Uterus (tissue), 3 donors: ENCODE measurements at regions not wholly inside any gene's neighbourhood (a gene's known extent, or its start where the extent isn't known, plus 50 kb on each side); places are given as distances from the start of the nearest gene placed in this dataset.

Source experiments
- DNase-seq, 2 donors: peaks; one replicate each; pipeline ENCODE4 v3.0.0-alpha.2; 2019 to 2020
- H3K27ac ChIP-seq, 2 donors: fragments of 200-600 bp; sonication (generic); 1 replicate in 1 of 2; 2 replicates in 1 of 2; pipeline ENCODE4 v1.5.1; 2016 to 2018
- H3K27me3 ChIP-seq, 2 donors: fragments of 200-600 bp; sonication (generic); one replicate each; pipeline ENCODE4 v1.5.1; 2018 to 2019; ENCODE audit warnings: control low read depth in 1 of 2
- H3K36me3 ChIP-seq, 2 donors: fragments of 200-600 bp; sonication (generic); one replicate each; pipeline ENCODE4 v1.5.1; 2019; ENCODE audit warnings: control low read depth in 1 of 2
- H3K4me1 ChIP-seq, 2 donors: fragments of 200-600 bp; sonication (generic); one replicate each; pipeline ENCODE4 v1.5.1; 2018 to 2019; ENCODE audit warnings: control low read depth in 1 of 2
- H3K4me3 ChIP-seq, 2 donors: fragments of 200-600 bp; sonication (generic); 1 replicate in 1 of 2; 2 replicates in 1 of 2; pipeline ENCODE4 v1.5.1; 2018 to 2019; ENCODE audit warnings: mild to moderate bottlenecking in 1 of 2
- H3K9me3 ChIP-seq, 2 donors: fragments of 200-600 bp; sonication (generic); one replicate each; pipeline ENCODE4 v1.5.1; 2019; ENCODE audit warnings: control low read depth in 1 of 2
- POLR2A ChIP-seq, 2 donors: fragments of 450-650 bp; IDR thresholded peaks; one replicate each; pipeline ENCODE4 v1.6.1; 2016; ENCODE audit warnings: antibody characterized with exemption in 2 of 2, mild to moderate bottlenecking in 1 of 2, moderate library complexity in 1 of 2
- intact Hi-C: fragments of 100-400 bp; cut with DNase I; formaldehyde crosslinking; loops from one replicate; pipeline ENCODE4 v1.15.1; 2023; ENCODE audit warnings: low total_unique reads
- TF ChIP-seq, protein P1 (sequence below), 4 experiments: fragments of 200-600 bp in 2 of 4; fragments of 450-650 bp in 2 of 4; sonication (generic) in 2 of 4; IDR thresholded peaks; one replicate each; pipeline ENCODE4 v1.5.1; 2016 to 2019; ENCODE audit warnings: antibody characterized with exemption in 4 of 4, mild to moderate bottlenecking in 2 of 4, moderate library complexity in 1 of 4
- donor health status: DM: yes; HTN: yes; CAD: no.

DNA sequence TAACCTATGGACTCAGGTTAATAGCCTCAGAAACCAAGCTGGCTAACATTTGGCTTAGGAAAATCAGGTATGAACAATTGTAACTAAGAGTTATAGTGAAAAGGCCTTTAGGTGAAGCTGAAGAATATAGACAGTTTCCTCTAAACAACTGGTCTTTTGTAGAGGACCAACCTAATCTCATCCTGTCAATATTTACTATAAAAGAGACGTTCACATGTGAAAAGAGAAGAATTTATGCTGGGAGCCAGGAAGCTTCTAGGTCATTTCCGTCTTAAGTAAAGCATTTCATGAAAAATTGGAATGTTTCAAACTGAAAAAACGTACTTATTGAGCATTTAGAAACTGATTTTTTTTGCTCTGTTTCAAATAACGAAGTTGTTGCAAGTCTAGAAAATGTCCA is 764.3 kb upstream of the GOLIM4 start:
- Histone ChIP-seq H3K4me3 (no peak overlapping the region), H3K4me1 (no peaks in the 10 kb centered on the region), H3K27ac (no peak overlapping the region), H3K9me3 (no peaks in the 10 kb centered on the region), H3K36me3 (no peaks in the 10 kb centered on the region), H3K27me3 (no peaks in the 10 kb centered on the region)
- no peak for DNase-seq
- intact Hi-C loops = no loop called here
- TF ChIP-seq, protein P1, sequence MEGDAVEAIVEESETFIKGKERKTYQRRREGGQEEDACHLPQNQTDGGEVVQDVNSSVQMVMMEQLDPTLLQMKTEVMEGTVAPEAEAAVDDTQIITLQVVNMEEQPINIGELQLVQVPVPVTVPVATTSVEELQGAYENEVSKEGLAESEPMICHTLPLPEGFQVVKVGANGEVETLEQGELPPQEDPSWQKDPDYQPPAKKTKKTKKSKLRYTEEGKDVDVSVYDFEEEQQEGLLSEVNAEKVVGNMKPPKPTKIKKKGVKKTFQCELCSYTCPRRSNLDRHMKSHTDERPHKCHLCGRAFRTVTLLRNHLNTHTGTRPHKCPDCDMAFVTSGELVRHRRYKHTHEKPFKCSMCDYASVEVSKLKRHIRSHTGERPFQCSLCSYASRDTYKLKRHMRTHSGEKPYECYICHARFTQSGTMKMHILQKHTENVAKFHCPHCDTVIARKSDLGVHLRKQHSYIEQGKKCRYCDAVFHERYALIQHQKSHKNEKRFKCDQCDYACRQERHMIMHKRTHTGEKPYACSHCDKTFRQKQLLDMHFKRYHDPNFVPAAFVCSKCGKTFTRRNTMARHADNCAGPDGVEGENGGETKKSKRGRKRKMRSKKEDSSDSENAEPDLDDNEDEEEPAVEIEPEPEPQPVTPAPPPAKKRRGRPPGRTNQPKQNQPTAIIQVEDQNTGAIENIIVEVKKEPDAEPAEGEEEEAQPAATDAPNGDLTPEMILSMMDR (IDR thresholded peaks at IDR 0.05) = no peak
- no peak for TF ChIP-seq POLR2A (IDR thresholded peaks at IDR 0.05)

DNA sequence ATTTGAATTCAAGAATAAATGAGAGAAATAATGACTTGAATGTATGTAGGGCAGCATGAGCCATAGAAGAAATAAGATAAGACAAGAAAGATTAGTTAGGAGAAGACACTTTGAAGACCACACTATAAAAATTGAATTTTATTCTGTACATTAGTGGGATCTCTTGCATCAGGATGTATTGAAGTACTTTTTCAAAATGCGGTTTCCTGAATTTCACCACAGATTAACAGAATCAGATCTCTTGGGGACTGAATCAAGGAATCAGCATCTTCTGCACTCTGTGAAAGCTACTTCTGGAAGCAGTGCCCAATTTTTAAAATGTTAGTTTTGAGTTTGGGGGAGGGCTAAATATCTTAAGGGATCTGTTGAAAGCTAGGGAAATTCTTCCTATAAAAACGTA is 763.9 kb upstream of the GOLIM4 start:
- no peak overlapping the region for H3K4me3 ChIP-seq
- TF ChIP-seq, protein P1 (IDR thresholded peaks at IDR 0.05) = no peak
- no peak for TF ChIP-seq POLR2A (IDR thresholded peaks at IDR 0.05)
- no peaks in the 10 kb centered on the region for H3K36me3 ChIP-seq
- H3K4me1 ChIP-seq = no peaks in the 10 kb centered on the region
- DNase-seq = no peak
- intact Hi-C loops = no loop called here
- H3K27me3 ChIP-seq = no peaks in the 10 kb centered on the region
- no peak overlapping the region for H3K27ac ChIP-seq
- H3K9me3 ChIP-seq = no peaks in the 10 kb centered on the region

DNA sequence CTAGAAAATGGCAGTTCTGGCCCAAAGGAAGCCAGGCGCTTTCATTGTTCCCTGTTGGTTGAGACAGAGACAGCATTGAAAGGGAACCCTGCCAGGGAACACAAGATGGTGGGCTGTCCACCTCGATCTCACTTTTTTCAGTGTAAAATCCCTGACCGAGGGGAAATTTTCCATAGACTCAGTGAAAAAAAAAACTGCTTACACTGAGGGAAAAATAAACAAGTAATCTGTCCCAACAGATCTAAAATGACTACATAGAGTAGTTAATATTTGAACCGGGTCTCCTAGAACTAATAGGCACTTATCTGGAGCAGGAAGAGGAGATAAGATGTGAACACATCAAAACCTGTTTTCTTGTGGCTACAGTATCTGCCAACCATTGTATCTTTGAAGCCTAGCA is 763.4 kb upstream of the GOLIM4 start:
- Histone ChIP-seq H3K27me3 (no peaks in the 10 kb centered on the region), H3K9me3 (no peaks in the 10 kb centered on the region), H3K36me3 (no peaks in the 10 kb centered on the region), H3K27ac (no peak overlapping the region), H3K4me1 (no peaks in the 10 kb centered on the region), H3K4me3 (no peak overlapping the region)
- intact Hi-C loops = no loop called here
- TF ChIP-seq POLR2A (IDR thresholded peaks at IDR 0.05) = no peak
- TF ChIP-seq, protein P1 (IDR thresholded peaks at IDR 0.05) = no peak
- no peak for DNase-seq

DNA sequence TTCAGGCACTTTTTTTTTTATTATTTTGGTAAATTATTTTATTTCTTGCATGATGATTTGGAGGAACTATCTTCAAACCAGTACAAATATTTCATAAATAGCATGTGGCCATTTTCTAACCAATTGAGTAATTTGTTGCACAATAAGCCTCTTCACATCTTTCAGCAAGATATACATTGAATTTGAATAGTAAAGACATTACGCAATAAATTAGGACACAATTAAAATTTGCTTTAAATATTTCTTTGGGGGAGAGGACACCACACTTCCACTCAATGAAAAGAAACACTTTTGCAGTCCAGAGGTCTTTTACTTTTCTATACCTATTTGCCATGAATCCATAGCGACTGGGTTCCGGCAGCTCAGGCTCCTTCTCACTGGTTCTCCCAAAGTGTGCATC is 762.6 kb upstream of the GOLIM4 start:
- no peak overlapping the region for H3K27ac ChIP-seq
- H3K36me3 ChIP-seq = no peaks in the 10 kb centered on the region
- no peaks in the 10 kb centered on the region for H3K9me3 ChIP-seq
- H3K27me3 ChIP-seq = no peaks in the 10 kb centered on the region
- no peaks in the 10 kb centered on the region for H3K4me1 ChIP-seq
- intact Hi-C loops = no loop called here
- H3K4me3 ChIP-seq = no peak overlapping the region
- no peak for DNase-seq
- no peak for TF ChIP-seq POLR2A (IDR thresholded peaks at IDR 0.05)
- TF ChIP-seq, protein P1 (IDR thresholded peaks at IDR 0.05) = no peak

- no peak for DNase-seq
- Histone ChIP-seq H3K27ac (no peak overlapping the region), H3K9me3 (no peaks in the 10 kb centered on the region), H3K4me1 (no peaks in the 10 kb centered on the region), H3K4me3 (no peak overlapping the region), H3K27me3 (no peaks in the 10 kb centered on the region), H3K36me3 (no peaks in the 10 kb centered on the region)
- intact Hi-C loops = no loop called here
- TF ChIP-seq POLR2A (IDR thresholded peaks at IDR 0.05) = no peak
- TF ChIP-seq, protein P1 (IDR thresholded peaks at IDR 0.05) = no peak
Measured at GRCh38 chr3:168850109-168850508, 754.4 kb upstream of the GOLIM4 start.
